ENCODE measurements at regions not wholly inside any gene's neighbourhood (a gene's known extent, or its start where the extent isn't known, plus 50 kb on each side); places are given as distances from the start of the nearest gene placed in this dataset.
"Not testable (repeated sequence)": the region's sequence is repeated elsewhere in the genome, so short reads cannot be mapped to it uniquely, and the experiment has no call there.

- no peaks in the 10 kb centered on the region for H3K36me3 Mint-ChIP-seq (ENCODE audit: unreplicated experiment)
- no peak for DNase-seq
- no peaks in the 10 kb centered on the region for H3K4me1 Mint-ChIP-seq (ENCODE audit: low read depth, unreplicated experiment)
- no peak overlapping the region for H3K27ac Mint-ChIP-seq (ENCODE audit: unreplicated experiment)
- no peaks in the 10 kb centered on the region for H3K9me3 Mint-ChIP-seq (ENCODE audit: unreplicated experiment)
- H3K4me3 Mint-ChIP-seq (ENCODE audit: unreplicated experiment): no peak overlapping the region
- TF ChIP-seq CTCF (IDR thresholded peaks at IDR 0.05; ENCODE audit: partially characterized antibody, unreplicated experiment): no peak
- no peaks in the 10 kb centered on the region for H3K27me3 Mint-ChIP-seq (ENCODE audit: unreplicated experiment)
Measured at GRCh38 chr9:25752398-25752797, 74.2 kb upstream of the TUSC1 start.

GRCh38 chr9:25742256-25742655 is 64.0 kb upstream of the TUSC1 start:
- no peak for TF ChIP-seq CTCF (IDR thresholded peaks at IDR 0.05; ENCODE audit: partially characterized antibody, unreplicated experiment)
- Mint-ChIP-seq H3K9me3 (ENCODE audit: unreplicated experiment) (no peaks in the 10 kb centered on the region), H3K36me3 (ENCODE audit: unreplicated experiment) (no peaks in the 10 kb centered on the region), H3K27ac (ENCODE audit: unreplicated experiment) (no peak overlapping the region), H3K4me1 (ENCODE audit: low read depth, unreplicated experiment) (no peaks in the 10 kb centered on the region), H3K4me3 (ENCODE audit: unreplicated experiment) (no peak overlapping the region), H3K27me3 (ENCODE audit: unreplicated experiment) (no peaks in the 10 kb centered on the region)
- no peak for DNase-seq

GRCh38 chr9:25733336-25733982 is 55.2 kb upstream of the TUSC1 start:
- Mint-ChIP-seq H3K27ac (ENCODE audit: unreplicated experiment) (no peak overlapping the region), H3K4me1 (ENCODE audit: low read depth, unreplicated experiment) (no peaks in the 10 kb centered on the region), H3K36me3 (ENCODE audit: unreplicated experiment) (no peaks in the 10 kb centered on the region), H3K4me3 (ENCODE audit: unreplicated experiment) (no peak overlapping the region), H3K27me3 (ENCODE audit: unreplicated experiment) (no peaks in the 10 kb centered on the region), H3K9me3 (ENCODE audit: unreplicated experiment) (peaks cover 2% of the 10 kb centered on the region)
- DNase-seq: no peak
- no peak for TF ChIP-seq CTCF (IDR thresholded peaks at IDR 0.05; ENCODE audit: partially characterized antibody, unreplicated experiment)

GRCh38 chr9:25731895-25732794 is 53.9 kb upstream of the TUSC1 start:
- not testable (repeated sequence) for H3K9me3 Mint-ChIP-seq (ENCODE audit: unreplicated experiment); H3K27ac Mint-ChIP-seq (ENCODE audit: unreplicated experiment); H3K4me3 Mint-ChIP-seq (ENCODE audit: unreplicated experiment); DNase-seq; H3K4me1 Mint-ChIP-seq (ENCODE audit: low read depth, unreplicated experiment); H3K36me3 Mint-ChIP-seq (ENCODE audit: unreplicated experiment); H3K27me3 Mint-ChIP-seq (ENCODE audit: unreplicated experiment)

All from glutamatergic neuron (in vitro differentiated cells).